HG02763 (cell line): ENCODE measurements at regions not wholly inside any gene's neighbourhood (a gene's known extent, or its start where the extent isn't known, plus 50 kb on each side); places are given as distances from the start of the nearest gene placed in this dataset.

ENCODE experiments used
- ATAC-seq: cut with Tn5 transposase; IDR thresholded peaks from one replicate; pipeline ENCODE4 v1.9.1; 2021; ENCODE audit warnings: mild to moderate bottlenecking, moderate library complexity; ENCODE audit not compliant: unreplicated experiment

DNA sequence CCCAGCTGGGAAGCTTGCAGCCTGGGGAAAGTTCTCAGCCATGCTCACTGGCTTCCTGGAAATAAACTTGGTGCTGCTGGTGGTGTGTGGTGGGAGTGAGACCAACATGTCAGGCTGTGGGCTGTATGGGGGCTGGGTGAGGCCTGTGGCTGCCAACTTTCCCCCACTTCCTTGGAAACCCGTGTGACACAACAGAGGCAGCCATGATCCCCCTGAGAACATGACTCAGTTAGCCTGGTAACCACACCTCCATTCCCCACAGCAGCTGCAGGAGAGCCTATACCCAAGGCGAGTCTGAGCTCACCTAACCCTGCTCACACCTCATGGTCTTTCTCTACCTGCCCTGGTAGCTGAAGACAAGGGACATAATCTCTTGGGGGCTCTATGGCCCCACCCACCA lies 72.7 kb upstream of the RGMB start:
- no peak for ATAC-seq

GRCh38 chr5:98705841-98706240 lies 67.6 kb upstream of the RGMB start:
- ATAC-seq, result no peak

- no peak for ATAC-seq
Measured at GRCh38 chr5:98709681-98710080, 63.8 kb upstream of the RGMB start.

- no peak for ATAC-seq
Measured at GRCh38 chr5:98713027-98713426, 60.4 kb upstream of the RGMB start.

GRCh38 chr5:98713856-98714255 lies 59.6 kb upstream of the RGMB start:
- no peak for ATAC-seq

DNA sequence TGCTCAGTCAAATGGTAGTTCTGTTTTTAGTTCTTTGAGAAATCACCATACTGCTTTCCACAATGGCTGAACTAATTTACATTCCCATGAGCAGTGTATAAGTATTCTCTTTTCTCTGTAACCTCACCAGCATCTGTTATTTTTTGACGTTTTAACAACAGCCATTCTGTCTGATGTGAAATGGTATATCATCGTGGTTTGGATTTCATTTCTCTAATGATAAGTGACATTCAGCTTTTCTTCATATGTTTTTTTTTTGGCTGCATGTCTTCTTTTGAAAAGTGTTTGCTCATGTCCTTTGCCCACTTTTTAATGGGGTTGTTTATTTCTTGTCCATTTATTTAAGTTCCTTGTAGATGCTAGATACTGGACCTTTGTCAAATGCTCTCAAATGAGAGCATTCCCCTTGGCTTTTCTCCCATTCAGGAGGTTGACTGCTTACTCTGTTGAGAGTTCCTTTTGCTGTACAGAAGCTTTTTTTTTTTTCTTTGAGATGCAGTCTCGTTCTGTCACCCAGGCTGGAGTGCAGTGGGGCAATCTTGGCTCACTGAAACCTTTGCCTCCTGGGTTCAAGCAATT lies 58.7 kb upstream of the RGMB start:
- no peak for ATAC-seq

DNA sequence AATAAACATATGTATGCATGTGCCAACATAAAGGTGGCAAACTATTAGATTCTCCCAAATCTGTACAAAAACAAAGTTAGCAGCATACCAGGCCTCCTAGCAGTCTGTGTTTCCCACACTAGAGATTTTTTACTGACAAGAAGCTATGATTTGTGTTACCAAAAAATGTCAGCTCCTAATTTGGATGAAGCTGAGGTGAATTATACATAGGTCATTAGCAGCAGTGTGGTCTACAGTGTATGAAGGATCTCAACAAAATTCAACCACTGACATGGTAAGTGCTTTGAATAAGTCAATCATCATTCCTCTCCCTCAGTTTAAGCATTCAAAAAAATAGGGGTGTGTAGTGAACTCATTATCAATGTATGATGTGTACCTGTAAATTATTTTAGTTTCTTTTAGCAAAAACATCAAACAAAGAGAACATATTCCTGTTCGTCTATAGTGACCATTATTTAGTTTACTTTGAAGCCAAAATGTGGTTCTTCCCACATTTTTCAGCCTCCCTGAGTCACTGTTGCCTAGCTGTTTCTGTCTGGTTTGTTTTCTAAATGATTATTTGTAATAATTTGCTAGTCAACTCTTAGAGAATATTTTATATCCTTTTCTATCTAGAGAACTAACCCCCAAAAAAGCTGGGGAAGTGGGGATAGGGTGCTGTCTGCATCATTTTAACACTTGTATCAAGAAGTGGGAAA lies 52.1 kb upstream of the RGMB start:
- ATAC-seq, result no peak

- ATAC-seq, result no peak
Measured at GRCh38 chr5:98722188-98722587, 51.3 kb upstream of the RGMB start.

DNA sequence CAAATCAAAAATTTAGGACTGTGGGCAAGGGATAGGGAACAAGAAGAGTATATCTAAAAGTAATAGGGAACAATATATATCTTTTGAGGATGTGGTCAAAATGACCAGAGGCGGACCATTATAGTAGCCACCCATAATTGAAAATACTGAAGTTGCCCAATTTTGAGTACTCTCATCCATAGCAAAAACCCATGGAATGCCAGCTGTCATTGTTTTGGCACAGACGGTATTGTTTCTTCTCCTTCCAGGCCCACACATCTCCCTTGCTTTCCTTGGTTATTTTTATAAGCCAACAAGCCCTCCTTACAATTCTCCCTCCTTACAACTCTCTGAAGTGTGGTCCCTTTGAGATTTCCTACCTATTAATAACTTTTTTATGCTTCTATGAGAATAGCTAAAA lies 50.4 kb upstream of the RGMB start:
- ATAC-seq, result no peak
